H1 (cell line): ENCODE measurements at regions not wholly inside any gene's neighbourhood (a gene's known extent, or its start where the extent isn't known, plus 50 kb on each side); places are given as distances from the start of the nearest gene placed in this dataset.

Experiments
- ATF3 ChIP-seq: IDR thresholded peaks from 2 replicates; pipeline ENCODE4 v1.6.1; 2011; ENCODE audit warnings: low read depth, mild to moderate bottlenecking, low read length; ENCODE audit not compliant: insufficient read depth
- CBX8 ChIP-seq: fragments of 300-800, 300-1000 bp; sonication (generic); IDR thresholded peaks from 2 replicates; pipeline ENCODE4 v1.7.1; 2016; ENCODE audit warnings: low read depth, low read length, borderline replicate concordance
- CTBP2 ChIP-seq: IDR thresholded peaks from 2 replicates; pipeline ENCODE4 v1.7.0; 2011; ENCODE audit warnings: borderline replicate concordance, mild to moderate bottlenecking, moderate library complexity, mixed read lengths, low read length; ENCODE audit not compliant: insufficient read depth, insufficient read length
- FOSL1 ChIP-seq: IDR thresholded peaks from 2 replicates; pipeline ENCODE4 v1.6.1; 2011; ENCODE audit warnings: mild to moderate bottlenecking, low read depth, low read length, moderate library complexity; ENCODE audit not compliant: insufficient read depth
- GABPA ChIP-seq: IDR thresholded peaks from 2 replicates; pipeline ENCODE4 v1.6.1; 2011; ENCODE audit warnings: mild to moderate bottlenecking, low read length, moderate library complexity, borderline replicate concordance; ENCODE audit not compliant: insufficient read depth
- HDAC6 ChIP-seq: IDR thresholded peaks from one replicate; pipeline ENCODE4 v1.7.1; 2012; ENCODE audit warnings: low read depth, mild to moderate bottlenecking, inconsistent platforms, low read length, moderate library complexity
- JUND ChIP-seq: IDR thresholded peaks from 2 replicates; pipeline ENCODE4 v1.6.1; 2011; ENCODE audit warnings: mild to moderate bottlenecking, improper control_type of control experiment, low read length
- SIX5 ChIP-seq: IDR thresholded peaks from 2 replicates; pipeline ENCODE4 v1.6.1; 2011; ENCODE audit warnings: mild to moderate bottlenecking, low read depth, low read length
- SUZ12 ChIP-seq: fragments of 200-600 bp; sonication (generic); IDR thresholded peaks from 2 replicates; pipeline ENCODE4 v1.6.1; 2012; ENCODE audit warnings: mild to moderate bottlenecking, inconsistent platforms, low read length, moderate library complexity, mixed read lengths

GRCh38 chr13:37492075-37492474 is 106.5 kb downstream of the POSTN start (continued):
- TF ChIP-seq FOSL1 (no peak), CTBP2 (no peak), JUND (no peak), GABPA (no peak), ATF3 (no peak), HDAC6 (no peak), SUZ12 (no peak), CBX8 (no peak), SIX5 (no peak)
